SU-DHL-6 (cell line): ENCODE measurements at regions not wholly inside any gene's neighbourhood (a gene's known extent, or its start where the extent isn't known, plus 50 kb on each side); places are given as distances from the start of the nearest gene placed in this dataset.

ENCODE experiments used
- CTCF ChIP-seq: fragments of 200-600 bp; sonication (generic); IDR thresholded peaks from one replicate; pipeline ENCODE4 v1.5.1; 2017; ENCODE audit warnings: antibody characterized with exemption, mild to moderate bottlenecking, low read length, moderate library complexity; ENCODE audit not compliant: insufficient read depth, poor library complexity, severe bottlenecking
- EZH2phosphoT487 ChIP-seq: fragments of 200-600 bp; sonication (generic), shearing (Covaris generic); conservative IDR thresholded peaks from 2 replicates; pipeline ENCODE4 v1.6.1; 2018; ENCODE audit warnings: mild to moderate bottlenecking, antibody characterized with exemption, low read length, moderate library complexity, mixed read lengths

- TF ChIP-seq CTCF = no peak
- TF ChIP-seq EZH2phosphoT487 = no peak
Measured at GRCh38 chr2:165033402-165033801, 78.1 kb upstream of the SLC38A11 start.
